Trophoblast cell (in vitro differentiated cells and primary cell): ENCODE measurements at regions not wholly inside any gene's neighbourhood (a gene's known extent, or its start where the extent isn't known, plus 50 kb on each side); places are given as distances from the start of the nearest gene placed in this dataset.
A peak's percentile ranks its signal among the peaks of the same experiment; 100 is the strongest.

Experiments used
- DNase-seq, 2 donors: peaks; one replicate each; pipeline ENCODE4 v3.0.0-alpha.2; 2016
- H2AFZ ChIP-seq: 2 replicates; pipeline ENCODE4 v1.6.1; 2013; ENCODE audit warnings: low read length, moderate library complexity, mild to moderate bottlenecking; ENCODE audit not compliant: insufficient read depth, poor library complexity
- H2AK5ac ChIP-seq: 2 replicates; pipeline ENCODE4 v1.6.1; 2013; ENCODE audit warnings: mild to moderate bottlenecking, low read length
- H2BK120ac ChIP-seq: 2 replicates; pipeline ENCODE4 v1.6.1; 2013; ENCODE audit warnings: low read length, mild to moderate bottlenecking, moderate library complexity; ENCODE audit not compliant: insufficient read depth, poor library complexity
- H2BK12ac ChIP-seq: 2 replicates; pipeline ENCODE4 v1.6.1; 2013; ENCODE audit warnings: mild to moderate bottlenecking, low read length, moderate library complexity
- H2BK5ac ChIP-seq: 2 replicates; pipeline ENCODE4 v1.6.1; 2013; ENCODE audit warnings: low read length, low read depth, moderate library complexity, mild to moderate bottlenecking; ENCODE audit not compliant: poor library complexity
- H3K14ac ChIP-seq: 2 replicates; pipeline ENCODE4 v1.6.1; 2013; ENCODE audit warnings: mild to moderate bottlenecking, low read length
- H3K18ac ChIP-seq: 2 replicates; pipeline ENCODE4 v1.6.1; 2013; ENCODE audit warnings: mild to moderate bottlenecking, low read length
- H3K23ac ChIP-seq: 2 replicates; pipeline ENCODE4 v1.6.1; 2013; ENCODE audit warnings: low read length
- H3K27ac ChIP-seq: 2 replicates; pipeline ENCODE4 v1.5.1; 2013; ENCODE audit warnings: low read depth, mild to moderate bottlenecking, inconsistent platforms, low read length, moderate library complexity
- H3K27me3 ChIP-seq: 2 replicates; pipeline ENCODE4 v1.6.1; 2013; ENCODE audit warnings: inconsistent platforms, mild to moderate bottlenecking, low read length, moderate library complexity; ENCODE audit not compliant: insufficient read depth
- H3K36me3 ChIP-seq, 2 experiments: 1 replicate in 1 of 2; 2 replicates in 1 of 2; pipeline ENCODE4 v1.6.1; 2013; ENCODE audit warnings: low read length in 2 of 2, mild to moderate bottlenecking in 2 of 2, moderate library complexity in 1 of 2; ENCODE audit not compliant: insufficient read depth in 2 of 2, control insufficient read depth in 1 of 2
- H3K4ac ChIP-seq: 2 replicates; pipeline ENCODE4 v1.6.1; 2013; ENCODE audit warnings: low read depth, mild to moderate bottlenecking, low read length, moderate library complexity
- H3K4me1 ChIP-seq, 2 experiments: 1 replicate in 1 of 2; 2 replicates in 1 of 2; pipeline ENCODE4 v1.6.1; 2013; ENCODE audit warnings: low read length in 2 of 2, mild to moderate bottlenecking in 2 of 2, moderate library complexity in 1 of 2; ENCODE audit not compliant: insufficient read depth in 2 of 2, control insufficient read depth in 1 of 2
- H3K4me2 ChIP-seq: 2 replicates; pipeline ENCODE4 v1.6.1; 2013; ENCODE audit warnings: inconsistent platforms, mild to moderate bottlenecking, low read length, moderate library complexity
- H3K4me3 ChIP-seq: 2 replicates; pipeline ENCODE4 v1.5.1; 2013; ENCODE audit warnings: mild to moderate bottlenecking, low read depth, low read length, inconsistent platforms
- H3K79me1 ChIP-seq: one replicate; pipeline ENCODE4 v1.6.1; 2013; ENCODE audit warnings: low read length
- H3K79me2 ChIP-seq: 2 replicates; pipeline ENCODE4 v1.6.1; 2013; ENCODE audit warnings: low read length, mild to moderate bottlenecking; ENCODE audit not compliant: control insufficient read depth, insufficient read depth, poor library complexity
- H3K9ac ChIP-seq: 2 replicates; pipeline ENCODE4 v1.6.1; 2013; ENCODE audit warnings: mild to moderate bottlenecking, low read length
- H3K9me3 ChIP-seq: 2 replicates; pipeline ENCODE4 v1.6.1; 2013; ENCODE audit warnings: low read depth, mild to moderate bottlenecking, control low read depth, inconsistent platforms, low read length; ENCODE audit not compliant: insufficient read depth
- H4K12ac ChIP-seq: 2 replicates; pipeline ENCODE4 v1.6.1; 2013; ENCODE audit warnings: low read depth, mild to moderate bottlenecking, low read length, moderate library complexity
- H4K8ac ChIP-seq: 2 replicates; pipeline ENCODE4 v1.6.1; 2013; ENCODE audit warnings: low read depth, mild to moderate bottlenecking, low read length, moderate library complexity
- H4K91ac ChIP-seq: one replicate; pipeline ENCODE4 v1.6.1; 2013; ENCODE audit warnings: low read depth, mild to moderate bottlenecking, low read length, moderate library complexity
- WGBS: extraction: QIAGEN DNeasy Blood & Tissue Kit; methylation state at CpG from one replicate; pipeline ENCODE4 v1.1.7; 2013; ENCODE audit warnings: missing lambda C conversion rate; ENCODE audit not compliant: insufficient read length, insufficient coverage; ENCODE audit errors: extremely low coverage; 5-methylcytosine and 5-hydroxymethylcytosine counted together

DNA sequence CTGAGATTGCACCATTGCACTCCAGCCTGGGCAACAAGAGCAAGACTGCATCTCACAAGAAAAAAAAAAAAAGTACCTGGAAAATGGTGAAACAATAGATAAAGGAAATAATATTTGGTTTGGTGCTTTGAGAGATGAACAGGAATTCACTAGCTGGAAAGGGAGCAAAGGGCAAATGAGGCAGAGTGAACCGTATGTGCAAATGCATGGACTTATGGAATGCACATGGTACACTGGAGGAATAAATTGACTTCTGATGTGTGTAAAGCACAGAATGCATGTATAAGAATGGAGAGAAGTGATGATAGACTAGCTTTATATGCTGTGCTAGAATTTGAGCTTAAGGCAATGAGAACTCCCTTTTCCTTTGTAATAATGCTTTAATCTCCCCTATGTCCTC is 413.3 kb downstream of the SPRY1 start:
- H3K79me2 ChIP-seq: no peaks in the 10 kb centered on the region
- no peak overlapping the region for H3K4me2 ChIP-seq
- no peak overlapping the region for H2BK120ac ChIP-seq
- H2BK5ac ChIP-seq: no peak overlapping the region
- no peak overlapping the region for H2AK5ac ChIP-seq
- H3K79me1 ChIP-seq: no peaks in the 10 kb centered on the region
- H3K4me3 ChIP-seq: no peak overlapping the region
- no peaks in the 10 kb centered on the region for H3K4me1 ChIP-seq
- no CpG with 5 or more reads among the region's 1 CpG for WGBS
- no peaks in the 10 kb centered on the region for H3K27me3 ChIP-seq
- H4K91ac ChIP-seq: no peak overlapping the region
- no peak overlapping the region for H4K8ac ChIP-seq
- H3K9ac ChIP-seq: no peak overlapping the region
- H3K27ac ChIP-seq: no peak overlapping the region
- no peak overlapping the region for H3K14ac ChIP-seq
- no peak overlapping the region for H3K4ac ChIP-seq
- no peaks in the 10 kb centered on the region for H3K9me3 ChIP-seq
- no peak overlapping the region for H4K12ac ChIP-seq
- DNase-seq: peak in 1 of 2 donors; percentile 16
- H3K36me3 ChIP-seq: no peaks in the 10 kb centered on the region
- H3K18ac ChIP-seq: no peak overlapping the region
- H3K23ac ChIP-seq: no peak overlapping the region
- H2BK12ac ChIP-seq: no peak overlapping the region
- H2AFZ ChIP-seq: no peak overlapping the region

GRCh38 chr4:123812066-123812390 is 415.4 kb downstream of the SPRY1 start:
- Histone ChIP-seq H3K14ac (no peak overlapping the region), H3K4ac (no peak overlapping the region), H3K27me3 (no peaks in the 10 kb centered on the region), H3K23ac (no peak overlapping the region), H2AFZ (no peak overlapping the region), H3K9me3 (no peaks in the 10 kb centered on the region), H4K91ac (no peak overlapping the region), H3K4me3 (no peak overlapping the region), H3K4me2 (no peak overlapping the region), H4K8ac (no peak overlapping the region), H4K12ac (no peak overlapping the region), H3K79me1 (no peaks in the 10 kb centered on the region), H3K18ac (no peak overlapping the region), H3K9ac (no peak overlapping the region), H2BK5ac (no peak overlapping the region), H2BK120ac (no peak overlapping the region), H3K4me1 (no peaks in the 10 kb centered on the region), H2AK5ac (no peak overlapping the region), H2BK12ac (no peak overlapping the region), H3K27ac (no peak overlapping the region), H3K79me2 (no peaks in the 10 kb centered on the region), H3K36me3 (no peaks in the 10 kb centered on the region)
- WGBS: no CpG with 5 or more reads among the region's 3 CpGs
- DNase-seq: no peak

DNA sequence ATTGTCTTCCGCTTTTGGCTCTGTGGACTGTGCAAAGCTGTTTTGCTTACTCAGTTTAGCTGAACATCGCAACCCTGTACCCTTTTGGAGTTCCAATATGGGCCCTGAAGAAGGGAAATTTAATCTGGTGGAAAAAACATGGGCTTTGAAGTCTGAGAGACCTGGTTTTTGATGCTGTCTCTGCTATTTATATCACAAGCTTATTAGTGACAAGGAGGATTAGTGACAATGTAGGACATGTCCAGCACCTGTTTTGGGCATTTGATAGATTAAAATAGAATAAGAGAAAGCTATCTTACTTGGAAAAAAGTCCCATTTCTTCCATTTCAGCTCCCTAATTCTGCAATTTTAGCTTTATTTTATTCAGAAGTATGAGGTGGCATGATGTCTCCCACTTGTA is 417.3 kb downstream of the SPRY1 start:
- no peak overlapping the region for H2BK12ac ChIP-seq
- no peaks in the 10 kb centered on the region for H3K79me1 ChIP-seq
- no peaks in the 10 kb centered on the region for H3K4me1 ChIP-seq
- H3K27me3 ChIP-seq: no peaks in the 10 kb centered on the region
- no peaks in the 10 kb centered on the region for H3K9me3 ChIP-seq
- H2BK120ac ChIP-seq: no peak overlapping the region
- H4K12ac ChIP-seq: no peak overlapping the region
- no peak overlapping the region for H2BK5ac ChIP-seq
- DNase-seq: no peak
- H3K14ac ChIP-seq: no peak overlapping the region
- H3K4ac ChIP-seq: no peak overlapping the region
- no peaks in the 10 kb centered on the region for H3K79me2 ChIP-seq
- H3K9ac ChIP-seq: no peak overlapping the region
- no peak overlapping the region for H3K4me3 ChIP-seq
- H2AFZ ChIP-seq: no peak overlapping the region
- H3K4me2 ChIP-seq: no peak overlapping the region
- H3K27ac ChIP-seq: no peak overlapping the region
- H3K18ac ChIP-seq: no peak overlapping the region
- H4K91ac ChIP-seq: no peak overlapping the region
- H3K23ac ChIP-seq: no peak overlapping the region
- no CpG with 5 or more reads among the region's 2 CpGs for WGBS
- H3K36me3 ChIP-seq: no peaks in the 10 kb centered on the region
- no peak overlapping the region for H4K8ac ChIP-seq
- no peak overlapping the region for H2AK5ac ChIP-seq

DNA sequence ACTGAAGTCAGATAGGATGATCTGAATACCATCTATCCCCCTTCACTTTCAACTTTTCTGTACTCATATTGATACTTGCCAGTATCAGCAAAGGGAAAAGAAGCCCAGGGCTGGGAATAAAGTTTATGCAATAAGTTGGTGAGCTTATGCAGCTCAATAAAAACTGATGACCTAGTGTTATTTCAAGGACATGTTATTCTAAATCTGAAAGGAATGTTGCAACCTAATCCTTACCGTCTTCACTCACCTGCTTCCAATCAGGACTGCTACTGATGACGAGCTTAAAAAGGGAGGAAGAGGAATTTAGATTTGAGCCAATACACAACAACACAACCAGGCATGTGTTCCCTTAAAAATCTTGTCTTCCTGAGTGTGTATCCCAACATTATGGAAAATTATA is 419.9 kb downstream of the SPRY1 start:
- Histone ChIP-seq H2BK5ac (no peak overlapping the region), H3K79me2 (no peaks in the 10 kb centered on the region), H3K14ac (no peak overlapping the region), H2AK5ac (no peak overlapping the region), H3K4ac (no peak overlapping the region), H2BK120ac (no peak overlapping the region), H3K9ac (no peak overlapping the region), H4K8ac (no peak overlapping the region), H3K36me3 (no peaks in the 10 kb centered on the region), H4K12ac (no peak overlapping the region), H3K79me1 (no peaks in the 10 kb centered on the region), H2AFZ (no peak overlapping the region), H3K4me2 (no peak overlapping the region), H3K4me3 (no peak overlapping the region), H2BK12ac (no peak overlapping the region), H3K9me3 (no peaks in the 10 kb centered on the region), H3K27ac (no peak overlapping the region), H3K23ac (no peak overlapping the region), H3K18ac (no peak overlapping the region), H3K4me1 (no peaks in the 10 kb centered on the region), H3K27me3 (no peaks in the 10 kb centered on the region), H4K91ac (no peak overlapping the region)
- DNase-seq: no peak
- WGBS: no CpG with 5 or more reads among the region's 2 CpGs
